Panc1 (cell line): ENCODE measurements at regions not wholly inside any gene's neighbourhood (a gene's known extent, or its start where the extent isn't known, plus 50 kb on each side); places are given as distances from the start of the nearest gene placed in this dataset.

ENCODE experiments used
- CTCF ChIP-seq: fragments of 450-650 bp; IDR thresholded peaks from 2 replicates; pipeline ENCODE4 v1.5.1; 2017; ENCODE audit warnings: mild to moderate bottlenecking
- POLR2AphosphoS5 ChIP-seq: IDR thresholded peaks from 2 replicates; pipeline ENCODE4 v1.6.1; 2012; ENCODE audit warnings: mild to moderate bottlenecking, low read depth, low read length, moderate library complexity
- SIN3A ChIP-seq: IDR thresholded peaks from 2 replicates; pipeline ENCODE4 v1.6.1; 2012; ENCODE audit warnings: low read depth, mild to moderate bottlenecking, low read length, moderate library complexity, borderline replicate concordance; ENCODE audit not compliant: insufficient read depth

- TF ChIP-seq CTCF (no peak), SIN3A (no peak), POLR2AphosphoS5 (no peak)
Measured at GRCh38 chr10:101289541-101289940, 60.3 kb upstream of the LBX1 start.
